AG04450 (cell line): ENCODE measurements at regions not wholly inside any gene's neighbourhood (a gene's known extent, or its start where the extent isn't known, plus 50 kb on each side); places are given as distances from the start of the nearest gene placed in this dataset.

ENCODE experiments used
- CTCF ChIA-PET: fragments of 300-600, 350-600 bp; formaldehyde crosslinking; extraction: SDS; loops from one replicate; lab custom pipeline; 2022; ENCODE audit warnings: antibody characterized with exemption, inconsistent platforms; lab: Charles Lee
- POLR2A ChIA-PET: fragments of 350-600 bp; formaldehyde crosslinking; extraction: SDS; loops from one replicate; lab custom pipeline; 2021; ENCODE audit warnings: antibody characterized with exemption, inconsistent platforms; lab: Yijun Ruan, JAX
- DNase-seq: peaks from one replicate; pipeline ENCODE4 v3.0.0-alpha.2; 2011; ENCODE audit warnings: low read depth, low spot score
- H3K27ac ChIP-seq: one replicate; pipeline ENCODE4 v1.5.1; 2012; ENCODE audit warnings: low read depth, low read length, control low read depth
- H3K27me3 ChIP-seq: one replicate; pipeline ENCODE4 v1.6.0; 2012; ENCODE audit warnings: low read length; ENCODE audit not compliant: control insufficient read depth, insufficient read depth
- H3K4me3 ChIP-seq: 2 replicates; pipeline ENCODE4 v1.5.1; 2011; ENCODE audit warnings: mild to moderate bottlenecking, low read depth, low read length, control low read depth
- H3K9me3 ChIP-seq: 2 replicates; pipeline ENCODE4 v1.5.1; 2012; ENCODE audit warnings: low read length; ENCODE audit not compliant: control insufficient read depth, insufficient read depth
- TF ChIP-seq, protein P1 (sequence below): IDR thresholded peaks from 2 replicates; pipeline ENCODE4 v1.5.1; 2011; ENCODE audit warnings: low read depth, low read length, control low read depth, inconsistent platforms

GRCh38 chr3:159127021-159127392 lies 325.2 kb downstream of the MFSD1 start:
- Histone ChIP-seq H3K9me3 (no peaks in the 10 kb centered on the region), H3K27ac (no peak overlapping the region), H3K4me3 (no peak overlapping the region), H3K27me3 (no peaks in the 10 kb centered on the region)
- CTCF ChIA-PET: no interaction called here
- DNase-seq: no peak
- TF ChIP-seq, protein P1, sequence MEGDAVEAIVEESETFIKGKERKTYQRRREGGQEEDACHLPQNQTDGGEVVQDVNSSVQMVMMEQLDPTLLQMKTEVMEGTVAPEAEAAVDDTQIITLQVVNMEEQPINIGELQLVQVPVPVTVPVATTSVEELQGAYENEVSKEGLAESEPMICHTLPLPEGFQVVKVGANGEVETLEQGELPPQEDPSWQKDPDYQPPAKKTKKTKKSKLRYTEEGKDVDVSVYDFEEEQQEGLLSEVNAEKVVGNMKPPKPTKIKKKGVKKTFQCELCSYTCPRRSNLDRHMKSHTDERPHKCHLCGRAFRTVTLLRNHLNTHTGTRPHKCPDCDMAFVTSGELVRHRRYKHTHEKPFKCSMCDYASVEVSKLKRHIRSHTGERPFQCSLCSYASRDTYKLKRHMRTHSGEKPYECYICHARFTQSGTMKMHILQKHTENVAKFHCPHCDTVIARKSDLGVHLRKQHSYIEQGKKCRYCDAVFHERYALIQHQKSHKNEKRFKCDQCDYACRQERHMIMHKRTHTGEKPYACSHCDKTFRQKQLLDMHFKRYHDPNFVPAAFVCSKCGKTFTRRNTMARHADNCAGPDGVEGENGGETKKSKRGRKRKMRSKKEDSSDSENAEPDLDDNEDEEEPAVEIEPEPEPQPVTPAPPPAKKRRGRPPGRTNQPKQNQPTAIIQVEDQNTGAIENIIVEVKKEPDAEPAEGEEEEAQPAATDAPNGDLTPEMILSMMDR: no peak
- POLR2A ChIA-PET: interaction anchor here (0.6 kb wide), 1 partner anchor 43 kb away, joined by 3 read pairs; no protein-coding TSS in a partner anchor

- H3K27ac ChIP-seq: no peak overlapping the region
- CTCF ChIA-PET: no interaction called here
- no peaks in the 10 kb centered on the region for H3K27me3 ChIP-seq
- POLR2A ChIA-PET: no interaction called here
- no peak overlapping the region for H3K4me3 ChIP-seq
- peak; percentile 15 for DNase-seq
- no peaks in the 10 kb centered on the region for H3K9me3 ChIP-seq
- TF ChIP-seq, protein P1: no peak
Measured at GRCh38 chr3:159128628-159129027, 326.8 kb downstream of the MFSD1 start.

DNA sequence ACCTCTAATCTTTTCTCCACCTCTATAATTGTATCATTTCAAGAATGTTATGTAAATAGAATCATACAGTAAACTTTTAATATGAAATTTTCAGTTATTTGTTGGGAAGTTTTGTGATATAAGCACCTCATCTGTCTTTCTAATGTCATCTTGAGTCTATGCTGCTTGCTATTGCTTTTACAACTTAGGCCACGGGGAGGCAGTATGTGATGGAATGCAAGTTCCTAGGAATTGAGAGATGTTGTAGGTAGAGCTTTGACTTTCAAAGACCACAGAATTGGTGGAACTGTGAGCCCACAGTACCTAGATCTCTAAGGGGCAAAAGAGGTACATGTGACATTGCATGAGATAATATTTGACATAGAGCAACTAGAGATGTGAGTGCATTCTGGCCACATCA lies 328.3 kb downstream of the MFSD1 start:
- ChIA-PET POLR2A (no interaction called here), CTCF (interaction anchor here (0.7 to 1.0 kb wide), 2 partner anchors 128 to 130 kb away, joined by 3 to 4 read pairs; no protein-coding TSS in a partner anchor)
- Histone ChIP-seq H3K9me3 (no peaks in the 10 kb centered on the region), H3K4me3 (no peak overlapping the region), H3K27me3 (no peaks in the 10 kb centered on the region), H3K27ac (no peak overlapping the region)
- DNase-seq: no peak
- TF ChIP-seq, protein P1: 0 out of 2 replicates have a peak, but pooled peaks have one; percentile 13

- CTCF ChIA-PET: no interaction called here
Measured at GRCh38 chr3:159131376-159131775, 329.5 kb downstream of the MFSD1 start.

GRCh38 chr3:159137949-159138348 lies 336.1 kb downstream of the MFSD1 start:
- H3K9me3 ChIP-seq: no peaks in the 10 kb centered on the region
- H3K27me3 ChIP-seq: no peaks in the 10 kb centered on the region
- POLR2A ChIA-PET: no interaction called here
- TF ChIP-seq, protein P1: no peak
- CTCF ChIA-PET: no interaction called here
- DNase-seq: no peak
- H3K27ac ChIP-seq: no peak overlapping the region
- H3K4me3 ChIP-seq: no peak overlapping the region

More at GRCh38 chr3:159131376-159131775, 329.5 kb downstream of the MFSD1 start:
- Histone ChIP-seq H3K27ac (no peak overlapping the region), H3K9me3 (no peaks in the 10 kb centered on the region), H3K4me3 (no peak overlapping the region), H3K27me3 (no peaks in the 10 kb centered on the region)
- POLR2A ChIA-PET: interaction anchor here (0.7 kb wide), 1 partner anchor 215 kb away, joined by 3 read pairs; no protein-coding TSS in a partner anchor
- no peak for DNase-seq
- TF ChIP-seq, protein P1: no peak
